ENCODE measurements at regions not wholly inside any gene's neighbourhood (a gene's known extent, or its start where the extent isn't known, plus 50 kb on each side); places are given as distances from the start of the nearest gene placed in this dataset.

DNA sequence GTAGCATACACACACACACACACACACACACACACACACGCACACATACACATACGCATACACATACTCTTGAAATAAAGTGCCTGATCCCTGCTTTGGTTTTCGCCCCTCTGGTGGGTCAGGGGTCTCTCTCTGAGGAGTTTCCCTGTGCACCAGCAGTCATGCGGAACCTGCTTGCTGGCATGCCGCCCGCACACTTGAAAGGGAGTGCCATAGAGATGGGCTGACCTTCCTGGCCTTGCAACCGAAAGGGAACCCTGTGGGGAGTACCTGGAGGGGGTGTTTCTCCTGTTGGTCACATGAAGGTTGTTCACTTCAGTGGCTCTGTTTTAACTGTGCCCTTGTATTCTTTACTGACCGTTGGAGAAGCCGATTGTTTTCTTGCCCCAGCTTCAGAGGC, 752.3 kb downstream of the NR2F2 start:
- TF ChIP-seq YY1 (IDR thresholded peaks at IDR 0.05; ENCODE audit: insufficient read depth, insufficient read length) (no peak), ZNF274 (IDR thresholded peaks at IDR 0.05; ENCODE audit: low read depth, low read length) (no peak)
